Endothelial cell of umbilical vein (primary cell): ENCODE measurements at regions not wholly inside any gene's neighbourhood (a gene's known extent, or its start where the extent isn't known, plus 50 kb on each side); places are given as distances from the start of the nearest gene placed in this dataset.

ENCODE experiments used
- POLR2AphosphoS5 ChIP-seq: IDR thresholded peaks from 2 replicates; pipeline ENCODE4 v1.6.1; 2012; ENCODE audit warnings: low read depth, mild to moderate bottlenecking, control low read depth, low read length, moderate library complexity; ENCODE audit not compliant: insufficient read depth
- TF ChIP-seq, protein P1 (sequence below), 2 donors: IDR thresholded peaks; 1 replicate in 1 of 2; 2 replicates in 1 of 2; pipeline ENCODE4 v1.5.1; 2011; ENCODE audit warnings: low read length in 2 of 2, mild to moderate bottlenecking in 2 of 2, moderate library complexity in 2 of 2, control low read depth in 1 of 2, inconsistent platforms in 1 of 2, low read depth in 1 of 2; ENCODE audit not compliant: insufficient read depth in 1 of 2; ENCODE audit errors: extremely low read depth in 1 of 2

DNA sequence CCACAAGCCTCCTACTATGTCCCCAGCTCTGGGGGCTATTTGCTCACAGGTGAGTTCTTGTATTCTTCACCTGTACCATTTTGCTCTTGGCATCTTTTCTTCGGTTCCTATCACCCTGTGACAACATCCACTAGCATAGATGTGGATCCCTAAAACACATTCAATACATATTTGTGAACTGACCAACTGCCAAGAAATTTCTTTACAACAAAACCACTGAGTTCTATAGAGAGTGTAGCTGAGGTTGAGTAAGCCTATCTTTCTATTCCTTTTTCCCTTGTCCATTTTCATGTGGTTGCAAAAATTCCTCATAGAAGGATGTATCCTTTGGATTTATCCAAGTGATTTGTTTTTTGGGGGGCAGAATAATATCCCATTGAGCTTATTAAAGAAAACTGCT, 192.7 kb upstream of the ITGA4 start:
- TF ChIP-seq, protein P1, sequence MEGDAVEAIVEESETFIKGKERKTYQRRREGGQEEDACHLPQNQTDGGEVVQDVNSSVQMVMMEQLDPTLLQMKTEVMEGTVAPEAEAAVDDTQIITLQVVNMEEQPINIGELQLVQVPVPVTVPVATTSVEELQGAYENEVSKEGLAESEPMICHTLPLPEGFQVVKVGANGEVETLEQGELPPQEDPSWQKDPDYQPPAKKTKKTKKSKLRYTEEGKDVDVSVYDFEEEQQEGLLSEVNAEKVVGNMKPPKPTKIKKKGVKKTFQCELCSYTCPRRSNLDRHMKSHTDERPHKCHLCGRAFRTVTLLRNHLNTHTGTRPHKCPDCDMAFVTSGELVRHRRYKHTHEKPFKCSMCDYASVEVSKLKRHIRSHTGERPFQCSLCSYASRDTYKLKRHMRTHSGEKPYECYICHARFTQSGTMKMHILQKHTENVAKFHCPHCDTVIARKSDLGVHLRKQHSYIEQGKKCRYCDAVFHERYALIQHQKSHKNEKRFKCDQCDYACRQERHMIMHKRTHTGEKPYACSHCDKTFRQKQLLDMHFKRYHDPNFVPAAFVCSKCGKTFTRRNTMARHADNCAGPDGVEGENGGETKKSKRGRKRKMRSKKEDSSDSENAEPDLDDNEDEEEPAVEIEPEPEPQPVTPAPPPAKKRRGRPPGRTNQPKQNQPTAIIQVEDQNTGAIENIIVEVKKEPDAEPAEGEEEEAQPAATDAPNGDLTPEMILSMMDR (IDR thresholded peaks at IDR 0.05; ENCODE audit: extremely low read depth in 1 of 2, insufficient read depth in 1 of 2, low read depth in 1 of 2, low read length in 2 of 2): no peak
- TF ChIP-seq POLR2AphosphoS5: no peak
